ENCODE measurements at regions not wholly inside any gene's neighbourhood (a gene's known extent, or its start where the extent isn't known, plus 50 kb on each side); places are given as distances from the start of the nearest gene placed in this dataset.

- 47 to 65% (median 52%) methylated on average over 4 of the region's 4 CpGs for WGBS, 3 donors
- no peak overlapping the region for H3K27ac ChIP-seq
- H3K27me3 ChIP-seq (ENCODE audit: insufficient read depth in 3 of 3, low read length in 2 of 3): no peaks in the 10 kb centered on the region
- no peak for ATAC-seq
- DNase-seq: no peak
- H3K4me1 ChIP-seq: no peaks in the 10 kb centered on the region
- TF ChIP-seq CTCF (IDR thresholded peaks at IDR 0.05): no peak
- no peaks in the 10 kb centered on the region for H3K36me3 ChIP-seq (ENCODE audit: insufficient read depth in 1 of 2, low read depth in 1 of 2)
- no peak overlapping the region for H3K4me3 ChIP-seq
- intact Hi-C loops (cut with DNase I): loop anchor here in 1 of 2 donors (10.0 kb wide), 1 partner anchor 267 kb away; no protein-coding TSS in a partner anchor
- H3K9me3 ChIP-seq: no peaks in the 10 kb centered on the region
Measured at GRCh38 chrX:120761810-120762209, 113.9 kb downstream of the CT47B1 start.

- Histone ChIP-seq H3K27ac (no peak overlapping the region), H3K4me1 (no peaks in the 10 kb centered on the region), H3K27me3 (ENCODE audit: insufficient read depth in 3 of 3, low read length in 2 of 3) (no peaks in the 10 kb centered on the region), H3K36me3 (ENCODE audit: insufficient read depth in 1 of 2, low read depth in 1 of 2) (no peaks in the 10 kb centered on the region), H3K9me3 (no peaks in the 10 kb centered on the region), H3K4me3 (no peak overlapping the region)
- 54 to 83% (median 83%) methylated on average over 1 of the region's 1 CpG for WGBS, 3 donors
- ATAC-seq: no peak
- intact Hi-C loops (cut with DNase I): loop anchor here in 1 of 2 donors (10.0 kb wide), 1 partner anchor 265 kb away; no protein-coding TSS in a partner anchor
- no peak for DNase-seq
- no peak for TF ChIP-seq CTCF (IDR thresholded peaks at IDR 0.05)
Measured at GRCh38 chrX:120759685-120760084, 116.0 kb downstream of the CT47B1 start.

DNA sequence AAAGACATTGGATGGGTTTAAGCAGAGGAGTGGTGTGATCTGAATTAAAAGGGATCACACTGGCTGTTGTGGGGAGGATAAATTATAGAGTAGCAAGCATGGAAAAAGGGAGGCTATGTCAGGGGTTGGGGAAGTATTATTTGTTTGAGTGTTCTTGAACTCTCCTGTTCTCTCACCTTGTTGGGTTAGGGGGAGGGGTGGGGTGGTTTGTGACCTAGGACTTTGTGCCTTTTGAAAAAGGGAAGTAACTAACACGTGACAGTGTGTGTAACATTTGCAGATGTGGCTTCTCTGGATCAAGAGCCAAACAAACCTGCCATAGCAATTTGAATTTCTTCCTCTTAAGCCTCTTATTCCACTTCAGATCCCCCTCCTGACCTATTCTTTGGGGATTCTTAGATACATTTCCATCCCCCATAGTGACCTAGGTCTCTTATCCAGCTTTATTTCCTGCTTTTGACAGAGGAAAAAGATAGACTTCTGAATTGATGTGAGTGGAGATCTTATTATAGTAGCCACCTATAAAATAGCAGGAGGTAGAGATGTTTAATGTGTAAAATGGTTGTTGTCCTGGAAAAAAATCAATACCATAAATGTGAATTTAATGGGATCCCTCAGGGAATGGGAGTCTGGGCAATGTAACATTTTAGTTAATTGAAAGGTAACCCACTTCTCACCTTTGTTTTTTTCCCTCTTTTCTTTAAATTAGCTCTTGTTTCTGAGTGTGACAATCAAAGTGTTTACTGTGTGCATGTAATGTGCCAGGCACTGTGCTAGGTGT lies 120.4 kb downstream of the CT47B1 start:
- intact Hi-C loops (cut with DNase I): no loop called here
- H3K4me3 ChIP-seq: no peak overlapping the region
- no peaks in the 10 kb centered on the region for H3K4me1 ChIP-seq
- DNase-seq: no peak
- 10 to 45% (median 14%) methylated on average over 1 of the region's 1 CpG for WGBS, 3 donors
- ATAC-seq: no peak
- H3K27me3 ChIP-seq (ENCODE audit: insufficient read depth in 3 of 3, low read length in 2 of 3): no peaks in the 10 kb centered on the region
- H3K36me3 ChIP-seq (ENCODE audit: insufficient read depth in 1 of 2, low read depth in 1 of 2): no peaks in the 10 kb centered on the region
- no peak for TF ChIP-seq CTCF (IDR thresholded peaks at IDR 0.05)
- H3K9me3 ChIP-seq: no peaks in the 10 kb centered on the region
- no peak overlapping the region for H3K27ac ChIP-seq

DNA sequence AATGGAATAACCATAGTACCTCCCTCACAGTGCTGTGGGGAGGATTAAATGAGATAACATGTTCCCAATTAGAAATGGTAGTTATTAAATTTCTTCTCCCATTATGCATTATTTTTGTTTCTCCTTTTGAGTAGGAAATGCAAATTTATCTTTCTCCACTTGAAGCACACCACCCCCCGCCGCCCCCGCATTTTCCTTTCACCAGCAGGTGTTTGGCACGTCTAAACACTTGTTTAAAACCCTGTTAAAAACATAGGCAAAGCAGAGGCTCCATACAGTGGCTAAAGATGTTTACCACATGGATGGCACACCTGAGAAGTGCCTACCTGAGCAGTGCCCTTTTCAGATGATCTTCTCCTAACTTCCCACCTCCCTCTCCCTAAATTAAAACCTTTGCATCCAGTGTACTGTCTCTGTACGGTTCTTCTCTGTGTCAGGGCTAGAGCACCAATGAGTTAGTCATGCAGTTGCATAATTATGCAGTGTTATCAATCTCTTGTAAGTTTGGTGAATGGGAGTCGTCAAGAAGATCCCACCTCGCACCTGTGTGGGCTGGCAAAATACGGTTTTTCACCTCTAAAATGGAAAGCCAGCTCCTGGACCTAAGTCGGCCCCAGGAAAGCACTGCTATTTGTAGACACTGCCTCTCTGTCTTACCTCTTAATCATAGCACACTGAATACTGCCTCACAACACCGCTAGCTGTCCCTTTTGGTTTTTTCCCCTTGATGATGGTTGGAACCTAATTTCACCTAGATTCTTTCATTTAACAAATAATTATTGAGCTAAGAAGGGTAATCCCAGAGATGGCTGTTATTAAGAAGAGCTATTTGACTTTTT lies 122.0 kb downstream of the CT47B1 start:
- ATAC-seq (no peak), DNase-seq (no peak)
- Histone ChIP-seq H3K36me3 (ENCODE audit: insufficient read depth in 1 of 2, low read depth in 1 of 2) (no peaks in the 10 kb centered on the region), H3K27me3 (ENCODE audit: insufficient read depth in 3 of 3, low read length in 2 of 3) (no peaks in the 10 kb centered on the region), H3K4me3 (no peak overlapping the region), H3K27ac (no peak overlapping the region), H3K4me1 (no peaks in the 10 kb centered on the region), H3K9me3 (no peaks in the 10 kb centered on the region)
- TF ChIP-seq CTCF (IDR thresholded peaks at IDR 0.05): no peak
- intact Hi-C loops (cut with DNase I): no loop called here
- 52 to 63% (median 60%) methylated on average over 10 of the region's 10 CpGs for WGBS, 3 donors
